Mucosa of descending colon (tissue), 3 donors: ENCODE measurements at regions not wholly inside any gene's neighbourhood (a gene's known extent, or its start where the extent isn't known, plus 50 kb on each side); places are given as distances from the start of the nearest gene placed in this dataset.

ENCODE experiments used
- ATAC-seq: fragments of 200-7000 bp; cut with Tn5 transposase; one replicate; pipeline ENCODE4 v1.9.1; 2020; ENCODE audit warnings: mild to moderate bottlenecking, moderate library complexity
- DNase-seq, 3 donors: peaks; one replicate each; pipeline ENCODE4 v3.0.0-alpha.2; 2020
- H3K36me3 ChIP-seq: fragments of 200-600 bp; one replicate; pipeline ENCODE4 v1.8.0; 2021; ENCODE audit warnings: low read depth, mild to moderate bottlenecking
- H3K4me1 ChIP-seq: fragments of 200-600 bp; one replicate; pipeline ENCODE4 v1.8.0; 2021; ENCODE audit warnings: low read depth, mild to moderate bottlenecking
- H3K4me3 ChIP-seq: fragments of 200-600 bp; one replicate; pipeline ENCODE4 v1.8.0; 2021; ENCODE audit warnings: mild to moderate bottlenecking
- H3K9me3 ChIP-seq: fragments of 200-600 bp; one replicate; pipeline ENCODE4 v1.8.0; 2021; ENCODE audit warnings: mild to moderate bottlenecking
- CTCF ChIP-seq: fragments of 200-600 bp; IDR thresholded peaks from one replicate; pipeline ENCODE4 v1.8.0; 2022; ENCODE audit warnings: antibody characterized with exemption, mild to moderate bottlenecking
- intact Hi-C, 2 donors: fragments of 100-400 bp; cut with DNase I in 1 of 2; cut with micrococcal nuclease in 1 of 2; formaldehyde crosslinking; loops; one replicate each; pipeline versions ENCODE4 v1.11.0 to v1.11.1; 2022; cut with DNase I, micrococcal nuclease
- donor health status: DM: no; HTN: no; CAD: no; lungs with moderate emphysema.
- donor health status: DM: no; HTN: no; CAD: no.
- donor health status: DM: no; HTN: yes; CAD: no.

GRCh38 chr2:118718921-118719320, 128.5 kb downstream of the EN1 start:
- TF ChIP-seq CTCF: no peak
- Histone ChIP-seq H3K36me3 (no peaks in the 10 kb centered on the region), H3K4me1 (no peaks in the 10 kb centered on the region), H3K4me3 (no peak overlapping the region), H3K9me3 (no peaks in the 10 kb centered on the region)
- intact Hi-C loops: no loop called here
- ATAC-seq (no peak), DNase-seq (no peak)

- Histone ChIP-seq H3K4me1 (no peaks in the 10 kb centered on the region), H3K4me3 (no peak overlapping the region), H3K9me3 (no peaks in the 10 kb centered on the region), H3K36me3 (no peaks in the 10 kb centered on the region)
- no peak for TF ChIP-seq CTCF
- DNase-seq: no peak
- no peak for ATAC-seq
- intact Hi-C loops: no loop called here
Measured at GRCh38 chr2:118716102-118716501, 131.3 kb downstream of the EN1 start.

- intact Hi-C loops: no loop called here
- ATAC-seq: no peak
Measured at GRCh38 chr2:118714118-118714517, 133.3 kb downstream of the EN1 start.

GRCh38 chr2:118711603-118712002, 135.8 kb downstream of the EN1 start:
- TF ChIP-seq CTCF: no peak
- intact Hi-C loops: no loop called here
- no peak for ATAC-seq

More at GRCh38 chr2:118714118-118714517, 133.3 kb downstream of the EN1 start:
- Histone ChIP-seq H3K4me1 (no peaks in the 10 kb centered on the region), H3K36me3 (no peaks in the 10 kb centered on the region), H3K4me3 (no peak overlapping the region), H3K9me3 (no peaks in the 10 kb centered on the region)
- no peak for DNase-seq
- no peak for TF ChIP-seq CTCF

GRCh38 chr2:118710481-118710880, 137.0 kb downstream of the EN1 start:
- ATAC-seq: no peak
- intact Hi-C loops: no loop called here

More at GRCh38 chr2:118711603-118712002, 135.8 kb downstream of the EN1 start:
- Histone ChIP-seq H3K4me3 (no peak overlapping the region), H3K9me3 (no peaks in the 10 kb centered on the region), H3K4me1 (no peaks in the 10 kb centered on the region), H3K36me3 (no peaks in the 10 kb centered on the region)
- DNase-seq: no peak

More at GRCh38 chr2:118710481-118710880, 137.0 kb downstream of the EN1 start:
- no peaks in the 10 kb centered on the region for H3K36me3 ChIP-seq
- no peak for TF ChIP-seq CTCF
- no peaks in the 10 kb centered on the region for H3K4me1 ChIP-seq
- no peaks in the 10 kb centered on the region for H3K9me3 ChIP-seq
- DNase-seq: no peak
- H3K4me3 ChIP-seq: no peak overlapping the region
